GM10266 (cell line): ENCODE measurements at regions not wholly inside any gene's neighbourhood (a gene's known extent, or its start where the extent isn't known, plus 50 kb on each side); places are given as distances from the start of the nearest gene placed in this dataset.

ENCODE experiments used
- DNase-seq: peaks from one replicate; pipeline ENCODE4 v3.0.0; 2012; ENCODE audit errors: extremely low spot score
- TF ChIP-seq, protein P1 (sequence below): IDR thresholded peaks from 2 replicates; pipeline ENCODE4 v1.5.1; 2012; ENCODE audit warnings: mild to moderate bottlenecking, low read depth; ENCODE audit not compliant: control insufficient read depth, insufficient read depth; ENCODE audit errors: missing control alignments

DNA sequence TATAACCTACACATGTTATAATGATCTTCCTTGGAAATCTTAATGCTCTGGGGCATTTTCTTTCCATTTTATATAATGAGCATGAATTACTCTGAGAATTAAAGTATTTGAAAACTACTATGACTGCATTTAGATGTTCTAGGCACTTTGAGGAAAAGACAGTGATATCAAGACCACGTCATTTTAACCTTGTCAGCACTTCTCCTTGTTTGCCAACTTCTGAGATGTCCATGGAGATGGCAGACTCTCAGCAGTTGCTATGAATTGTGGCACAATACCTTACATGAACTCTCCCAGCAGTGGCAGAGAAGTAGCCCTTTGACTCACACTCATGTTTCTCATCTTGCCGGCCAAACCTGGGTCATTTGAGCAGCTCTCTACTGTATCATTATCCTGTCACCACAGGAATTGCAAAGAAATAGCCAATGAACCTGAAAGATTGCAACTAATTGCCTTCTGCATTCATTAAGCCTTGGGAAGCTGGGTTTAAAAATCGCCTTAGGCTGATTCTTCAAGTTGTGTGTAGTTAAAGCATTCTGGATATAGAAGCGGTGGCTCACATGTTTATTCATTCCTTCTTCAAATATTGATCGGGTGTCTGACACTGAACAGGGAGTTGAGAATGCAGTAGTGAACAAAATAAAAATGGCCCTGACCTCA is 272.2 kb upstream of the CFAP20DC start:
- TF ChIP-seq, protein P1, sequence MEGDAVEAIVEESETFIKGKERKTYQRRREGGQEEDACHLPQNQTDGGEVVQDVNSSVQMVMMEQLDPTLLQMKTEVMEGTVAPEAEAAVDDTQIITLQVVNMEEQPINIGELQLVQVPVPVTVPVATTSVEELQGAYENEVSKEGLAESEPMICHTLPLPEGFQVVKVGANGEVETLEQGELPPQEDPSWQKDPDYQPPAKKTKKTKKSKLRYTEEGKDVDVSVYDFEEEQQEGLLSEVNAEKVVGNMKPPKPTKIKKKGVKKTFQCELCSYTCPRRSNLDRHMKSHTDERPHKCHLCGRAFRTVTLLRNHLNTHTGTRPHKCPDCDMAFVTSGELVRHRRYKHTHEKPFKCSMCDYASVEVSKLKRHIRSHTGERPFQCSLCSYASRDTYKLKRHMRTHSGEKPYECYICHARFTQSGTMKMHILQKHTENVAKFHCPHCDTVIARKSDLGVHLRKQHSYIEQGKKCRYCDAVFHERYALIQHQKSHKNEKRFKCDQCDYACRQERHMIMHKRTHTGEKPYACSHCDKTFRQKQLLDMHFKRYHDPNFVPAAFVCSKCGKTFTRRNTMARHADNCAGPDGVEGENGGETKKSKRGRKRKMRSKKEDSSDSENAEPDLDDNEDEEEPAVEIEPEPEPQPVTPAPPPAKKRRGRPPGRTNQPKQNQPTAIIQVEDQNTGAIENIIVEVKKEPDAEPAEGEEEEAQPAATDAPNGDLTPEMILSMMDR = no peak
- no peak for DNase-seq

DNA sequence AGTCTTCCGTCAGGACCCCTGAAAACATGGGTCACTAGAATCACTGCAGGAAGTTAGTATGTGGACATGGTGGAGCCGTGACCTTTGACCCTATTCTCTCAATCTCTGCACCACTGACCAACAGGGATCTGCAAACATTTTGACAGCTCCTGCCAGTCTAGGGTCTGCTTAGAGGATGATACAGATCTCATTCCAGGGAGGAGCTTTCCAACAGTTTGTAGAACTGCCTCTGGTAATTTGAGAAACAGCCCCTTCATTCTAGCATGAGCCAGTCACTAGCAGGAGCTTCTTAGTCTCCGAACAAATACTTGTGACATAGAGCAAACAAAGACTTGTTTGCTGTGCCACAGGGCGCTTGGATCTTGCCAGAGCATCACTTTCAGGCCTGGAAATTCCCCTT is 270.3 kb upstream of the CFAP20DC start:
- no peak for DNase-seq
- TF ChIP-seq, protein P1 = no peak

DNA sequence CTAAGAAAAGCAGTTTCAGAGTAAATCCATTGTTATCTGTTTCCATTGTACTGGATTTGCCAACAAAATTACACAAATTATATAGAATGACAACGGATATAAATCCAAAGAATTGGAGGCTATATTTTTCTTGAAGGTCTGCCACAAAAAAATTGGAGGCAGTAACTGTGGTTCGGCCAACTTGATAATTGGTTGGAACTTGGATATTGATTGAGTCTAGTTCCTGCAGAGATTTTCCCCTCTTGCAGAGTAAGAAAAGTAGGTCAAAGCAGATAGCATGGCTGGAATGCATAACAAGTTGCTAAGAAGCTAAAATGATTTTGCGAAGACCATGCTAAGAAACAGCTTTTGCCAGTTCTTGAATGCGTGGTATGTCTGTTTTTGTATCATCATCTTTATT is 269.6 kb upstream of the CFAP20DC start:
- no peak for DNase-seq
- TF ChIP-seq, protein P1 = no peak

DNA sequence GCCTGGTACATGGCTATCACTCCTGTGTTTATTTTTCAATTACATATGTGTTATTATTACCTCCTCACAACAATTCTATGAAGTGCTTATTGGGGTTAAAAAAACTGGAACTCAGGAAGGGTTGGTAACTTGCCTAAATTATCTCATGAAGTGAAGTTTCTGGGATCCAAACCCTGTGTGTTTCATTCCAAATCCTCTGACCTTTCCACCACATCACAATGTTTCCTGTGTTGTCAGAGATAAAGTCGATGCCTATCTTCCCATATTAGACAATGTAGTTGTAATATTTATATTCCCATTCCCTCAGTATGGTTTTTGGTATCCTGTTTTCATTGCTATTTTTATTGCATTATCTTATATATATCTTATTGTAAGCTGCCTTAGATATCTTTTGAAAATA is 269.1 kb upstream of the CFAP20DC start:
- no peak for DNase-seq
- TF ChIP-seq, protein P1 = no peak

DNA sequence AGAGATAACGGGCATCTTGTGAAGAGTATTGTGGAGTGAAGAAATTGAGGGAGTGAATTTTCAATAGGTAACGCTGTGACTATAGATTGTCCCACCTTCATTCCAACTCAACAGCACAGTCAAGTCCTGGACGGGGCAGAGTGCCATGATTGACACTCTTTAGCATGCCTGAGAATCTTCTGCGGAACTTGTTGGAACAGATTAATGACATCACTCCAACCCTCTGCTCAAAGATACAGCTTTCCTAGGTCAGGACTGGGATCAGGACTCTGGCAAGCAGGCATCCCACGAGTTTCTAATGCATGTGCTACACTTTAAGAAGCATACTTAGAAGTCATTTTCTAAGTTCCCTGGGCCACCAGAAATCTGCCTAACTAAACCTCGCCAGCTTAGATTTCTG is 267.6 kb upstream of the CFAP20DC start:
- TF ChIP-seq, protein P1 = no peak
- DNase-seq = no peak

DNA sequence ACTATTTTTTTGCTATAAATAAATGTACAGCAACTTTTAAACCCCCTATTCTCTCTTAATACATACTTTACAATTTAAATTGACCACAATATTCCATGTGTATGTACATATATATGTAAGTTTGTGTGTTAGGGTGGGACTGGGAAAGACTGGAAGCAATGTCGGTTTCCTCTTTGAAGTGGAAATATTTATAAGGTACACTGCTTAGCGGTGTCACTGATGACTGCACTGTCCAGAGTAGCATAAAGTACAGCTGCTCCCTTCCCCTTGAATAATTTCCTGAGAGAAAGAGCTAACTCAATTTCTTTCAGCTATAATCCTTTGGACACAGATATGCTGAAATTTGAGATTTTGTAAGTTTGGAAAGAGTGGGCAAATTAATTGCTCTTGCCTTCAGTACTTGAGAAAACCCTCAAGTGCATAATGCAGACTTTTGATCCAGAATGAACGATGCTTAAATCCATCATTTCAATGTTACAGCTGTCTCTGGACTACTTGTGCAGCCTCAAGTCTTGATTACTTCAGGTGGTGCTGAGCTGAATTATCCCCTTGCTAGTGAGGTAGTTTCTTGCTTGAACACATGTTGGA is 267.0 kb upstream of the CFAP20DC start:
- TF ChIP-seq, protein P1 = no peak
- DNase-seq = no peak

DNA sequence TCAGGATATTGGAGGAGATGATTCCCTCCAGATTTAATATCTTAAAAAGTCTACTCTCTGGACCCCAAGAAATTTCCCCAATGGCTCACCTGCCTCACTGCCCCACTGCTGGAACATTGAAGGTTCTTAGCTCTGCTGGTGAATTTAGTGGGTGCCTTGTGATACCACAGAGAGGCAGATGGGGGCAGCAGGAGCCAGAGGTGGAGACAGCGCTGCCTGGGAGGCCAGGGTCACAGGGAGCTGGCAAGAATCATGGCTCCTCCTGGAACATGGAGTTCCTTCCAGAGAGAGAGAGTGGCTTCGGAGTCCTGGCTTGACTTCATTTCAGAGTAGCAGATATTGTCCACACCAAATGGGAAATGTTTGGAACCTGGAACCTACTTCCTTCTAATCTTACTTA is 263.5 kb upstream of the CFAP20DC start:
- TF ChIP-seq, protein P1 = peak; percentile 71
- DNase-seq = peak; percentile 53
